ENCODE measurements at regions not wholly inside any gene's neighbourhood (a gene's known extent, or its start where the extent isn't known, plus 50 kb on each side); places are given as distances from the start of the nearest gene placed in this dataset.
"Not testable (repeated sequence)": the region's sequence is repeated elsewhere in the genome, so short reads cannot be mapped to it uniquely, and the experiment has no call there.

DNA sequence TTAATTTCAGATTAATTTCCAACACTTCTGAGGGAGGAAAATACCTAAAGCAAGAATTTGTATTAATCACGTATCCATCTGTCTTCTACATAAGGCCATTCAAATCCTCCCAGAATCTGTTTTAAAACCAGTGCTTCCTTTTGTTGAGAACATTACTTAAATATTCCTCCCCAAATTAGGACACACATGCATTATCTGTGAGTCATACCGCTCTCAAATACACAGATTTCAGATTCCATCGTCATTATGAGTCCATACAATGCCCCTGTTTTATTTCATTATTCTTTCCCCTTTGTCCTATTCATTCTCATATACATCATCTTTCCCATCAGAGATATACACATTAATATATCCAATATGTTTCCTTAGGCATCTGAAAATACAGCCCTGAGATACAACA is 57.3 kb upstream of the PRSS12 start:
- no peak overlapping the region for H3K27ac ChIP-seq (ENCODE audit: low read depth in 1 of 3, low read length in 2 of 3)
- H3K27me3 ChIP-seq (ENCODE audit: control insufficient read depth in 3 of 3, insufficient read depth in 3 of 3, low read length in 3 of 3) = no peaks in the 10 kb centered on the region
- no peaks in the 10 kb centered on the region for H3K9me3 ChIP-seq (ENCODE audit: control insufficient read depth in 2 of 2, insufficient read depth in 1 of 2, low read depth in 1 of 2, low read length in 1 of 2)
- no peaks in the 10 kb centered on the region for H3K4me1 ChIP-seq (ENCODE audit: control insufficient read depth in 3 of 3, insufficient read depth in 2 of 3, low read depth in 1 of 3, low read length in 2 of 3)
- DNase-seq (no peak), FAIRE-seq (no peak)
- H3K4me3 ChIP-seq (ENCODE audit: low read depth in 1 of 3, low read length in 3 of 3) = no peak overlapping the region
- H3K36me3 ChIP-seq (ENCODE audit: control insufficient read depth in 3 of 3, insufficient read depth in 2 of 3, low read depth in 1 of 3, low read length in 3 of 3) = no peaks in the 10 kb centered on the region
- 80 to 94% (median 82%) methylated on average over 3 of the region's 3 CpGs for WGBS, 3 donors

DNA sequence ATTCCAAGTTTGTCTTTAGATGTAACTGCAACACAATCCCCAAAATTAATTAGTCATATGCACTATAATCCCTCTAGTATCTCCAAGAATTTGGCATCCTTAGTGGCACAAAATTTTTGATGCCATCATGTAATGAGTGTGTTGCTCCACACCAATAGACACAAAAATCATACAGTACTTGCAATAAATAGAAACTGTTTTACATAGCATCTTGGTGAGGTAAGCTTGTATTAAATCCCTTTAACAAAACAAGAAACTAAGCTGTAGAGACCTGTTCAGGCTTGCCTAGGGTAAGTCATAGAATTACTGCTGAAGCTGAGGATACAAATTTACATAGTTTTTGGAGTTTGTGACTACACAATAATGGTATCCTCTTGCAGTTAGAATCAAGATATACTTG is 64.5 kb upstream of the PRSS12 start:
- FAIRE-seq (no peak), DNase-seq (no peak)
- no peaks in the 10 kb centered on the region for H3K36me3 ChIP-seq (ENCODE audit: control insufficient read depth in 3 of 3, insufficient read depth in 2 of 3, low read depth in 1 of 3, low read length in 3 of 3)
- no peak overlapping the region for H3K4me3 ChIP-seq (ENCODE audit: low read depth in 1 of 3, low read length in 3 of 3)
- no peak overlapping the region for H3K27ac ChIP-seq (ENCODE audit: low read depth in 1 of 3, low read length in 2 of 3)
- no peaks in the 10 kb centered on the region for H3K27me3 ChIP-seq (ENCODE audit: control insufficient read depth in 3 of 3, insufficient read depth in 3 of 3, low read length in 3 of 3)
- H3K4me1 ChIP-seq (ENCODE audit: control insufficient read depth in 3 of 3, insufficient read depth in 2 of 3, low read depth in 1 of 3, low read length in 2 of 3) = no peaks in the 10 kb centered on the region
- H3K9me3 ChIP-seq (ENCODE audit: control insufficient read depth in 2 of 2, insufficient read depth in 1 of 2, low read depth in 1 of 2, low read length in 1 of 2) = no peaks in the 10 kb centered on the region

DNA sequence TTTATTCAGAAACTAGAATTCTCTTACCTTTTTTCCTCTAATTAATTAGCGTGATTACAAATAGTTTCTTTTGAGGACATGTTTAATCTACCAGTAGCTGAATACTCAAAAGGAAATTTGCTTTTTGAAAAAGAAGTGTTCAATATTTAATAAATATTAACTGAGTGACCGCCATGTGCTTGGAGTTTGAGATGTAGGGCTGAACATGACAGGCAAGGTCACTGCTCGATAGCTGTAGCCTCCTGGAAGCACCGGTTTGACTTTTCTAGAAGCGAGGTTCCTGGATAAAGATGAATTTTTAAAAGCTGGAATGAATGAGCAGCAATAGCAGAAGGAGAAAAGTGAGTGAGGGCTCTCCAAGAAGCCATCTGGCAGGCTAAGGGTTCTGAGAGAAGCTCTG is 65.0 kb upstream of the PRSS12 start:
- not testable (repeated sequence) for H3K9me3 ChIP-seq (ENCODE audit: control insufficient read depth in 2 of 2, insufficient read depth in 1 of 2, low read depth in 1 of 2, low read length in 1 of 2); DNase-seq; H3K36me3 ChIP-seq (ENCODE audit: control insufficient read depth in 3 of 3, insufficient read depth in 2 of 3, low read depth in 1 of 3, low read length in 3 of 3); H3K27ac ChIP-seq (ENCODE audit: low read depth in 1 of 3, low read length in 2 of 3); H3K27me3 ChIP-seq (ENCODE audit: control insufficient read depth in 3 of 3, insufficient read depth in 3 of 3, low read length in 3 of 3); H3K4me1 ChIP-seq (ENCODE audit: control insufficient read depth in 3 of 3, insufficient read depth in 2 of 3, low read depth in 1 of 3, low read length in 2 of 3); H3K4me3 ChIP-seq (ENCODE audit: low read depth in 1 of 3, low read length in 3 of 3); FAIRE-seq
- WGBS, 3 donors = 75 to 80% (median 76%) methylated on average over 5 of the region's 5 CpGs

DNA sequence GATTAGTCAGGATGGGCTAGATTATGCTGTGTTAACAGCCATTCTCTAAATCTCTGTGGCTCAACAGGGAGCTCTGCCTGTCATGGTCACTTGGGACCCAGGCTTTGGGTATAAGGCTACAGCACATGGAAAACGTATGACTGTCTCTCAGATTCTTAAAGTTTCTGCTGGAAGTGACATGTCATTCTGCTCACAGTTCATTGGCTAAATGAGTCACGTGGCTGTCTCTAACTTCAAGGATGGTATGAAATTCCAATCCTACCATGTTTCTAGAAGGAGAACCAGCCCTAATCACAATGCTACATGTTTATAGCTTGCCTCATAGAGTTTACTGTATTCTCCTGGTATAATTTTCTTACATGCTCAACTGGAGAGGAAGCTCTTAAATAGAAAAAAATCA is 65.6 kb upstream of the PRSS12 start:
- WGBS, 3 donors = 64 to 80% (median 69%) methylated on average over 2 of the region's 2 CpGs
- H3K9me3 ChIP-seq (ENCODE audit: control insufficient read depth in 2 of 2, insufficient read depth in 1 of 2, low read depth in 1 of 2, low read length in 1 of 2); DNase-seq; H3K4me1 ChIP-seq (ENCODE audit: control insufficient read depth in 3 of 3, insufficient read depth in 2 of 3, low read depth in 1 of 3, low read length in 2 of 3); H3K27ac ChIP-seq (ENCODE audit: low read depth in 1 of 3, low read length in 2 of 3); FAIRE-seq; H3K27me3 ChIP-seq (ENCODE audit: control insufficient read depth in 3 of 3, insufficient read depth in 3 of 3, low read length in 3 of 3); H3K36me3 ChIP-seq (ENCODE audit: control insufficient read depth in 3 of 3, insufficient read depth in 2 of 3, low read depth in 1 of 3, low read length in 3 of 3); H3K4me3 ChIP-seq (ENCODE audit: low read depth in 1 of 3, low read length in 3 of 3): not testable (repeated sequence)

DNA sequence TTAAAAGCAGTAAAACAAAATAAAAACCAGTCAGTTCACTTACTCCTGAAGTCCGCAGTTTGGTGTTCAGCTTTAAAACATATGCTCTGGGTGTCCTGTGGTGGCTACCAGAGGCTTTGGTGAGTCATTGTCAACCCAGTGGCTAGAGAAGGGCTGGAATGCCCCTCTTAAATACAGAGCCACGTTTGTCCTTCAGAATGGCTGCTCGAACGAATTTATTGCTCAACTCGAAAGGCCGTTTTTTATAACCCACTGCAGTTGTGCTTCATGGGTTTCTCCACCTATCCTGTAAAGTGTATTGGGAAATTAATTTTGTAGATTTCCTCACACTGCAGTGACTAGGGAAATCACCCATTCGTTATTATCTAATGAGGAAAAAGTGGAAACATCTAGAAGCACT is 66.8 kb upstream of the PRSS12 start:
- not testable (repeated sequence) for H3K4me1 ChIP-seq (ENCODE audit: control insufficient read depth in 3 of 3, insufficient read depth in 2 of 3, low read depth in 1 of 3, low read length in 2 of 3); FAIRE-seq; H3K4me3 ChIP-seq (ENCODE audit: low read depth in 1 of 3, low read length in 3 of 3); DNase-seq; H3K9me3 ChIP-seq (ENCODE audit: control insufficient read depth in 2 of 2, insufficient read depth in 1 of 2, low read depth in 1 of 2, low read length in 1 of 2); H3K27me3 ChIP-seq (ENCODE audit: control insufficient read depth in 3 of 3, insufficient read depth in 3 of 3, low read length in 3 of 3); H3K36me3 ChIP-seq (ENCODE audit: control insufficient read depth in 3 of 3, insufficient read depth in 2 of 3, low read depth in 1 of 3, low read length in 3 of 3); H3K27ac ChIP-seq (ENCODE audit: low read depth in 1 of 3, low read length in 2 of 3)
- 39 to 69% (median 52%) methylated on average over 7 of the region's 7 CpGs for WGBS, 3 donors

DNA sequence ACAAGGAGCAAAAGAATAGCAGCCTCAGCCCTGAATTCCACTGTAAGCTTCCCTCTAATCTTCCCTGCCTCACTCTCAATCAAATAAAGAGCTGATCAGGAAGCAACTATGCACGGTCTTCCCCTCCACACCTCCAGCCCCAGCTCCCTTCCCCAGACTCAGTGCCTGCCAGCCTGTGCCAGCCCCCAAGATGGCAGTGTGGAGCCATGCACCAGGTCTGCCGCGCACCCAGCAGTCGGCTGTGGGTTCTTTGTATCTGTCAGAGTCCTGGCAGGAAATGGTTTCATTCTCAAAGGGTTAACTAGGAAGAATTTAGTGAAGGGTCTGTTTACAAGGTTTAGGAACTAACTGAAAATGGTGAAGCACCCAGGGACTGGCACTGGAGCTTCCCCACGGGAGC is 71.3 kb upstream of the PRSS12 start:
- not testable (repeated sequence) for H3K27ac ChIP-seq (ENCODE audit: low read depth in 1 of 3, low read length in 2 of 3); H3K36me3 ChIP-seq (ENCODE audit: control insufficient read depth in 3 of 3, insufficient read depth in 2 of 3, low read depth in 1 of 3, low read length in 3 of 3); FAIRE-seq; H3K4me3 ChIP-seq (ENCODE audit: low read depth in 1 of 3, low read length in 3 of 3); H3K4me1 ChIP-seq (ENCODE audit: control insufficient read depth in 3 of 3, insufficient read depth in 2 of 3, low read depth in 1 of 3, low read length in 2 of 3); H3K9me3 ChIP-seq (ENCODE audit: control insufficient read depth in 2 of 2, insufficient read depth in 1 of 2, low read depth in 1 of 2, low read length in 1 of 2); H3K27me3 ChIP-seq (ENCODE audit: control insufficient read depth in 3 of 3, insufficient read depth in 3 of 3, low read length in 3 of 3)
- 0 to 17% (median 6%) methylated on average over 4 to 5 of the region's 5 CpGs for WGBS, 3 donors
- peak; percentile 2 to 11 for DNase-seq

DNA sequence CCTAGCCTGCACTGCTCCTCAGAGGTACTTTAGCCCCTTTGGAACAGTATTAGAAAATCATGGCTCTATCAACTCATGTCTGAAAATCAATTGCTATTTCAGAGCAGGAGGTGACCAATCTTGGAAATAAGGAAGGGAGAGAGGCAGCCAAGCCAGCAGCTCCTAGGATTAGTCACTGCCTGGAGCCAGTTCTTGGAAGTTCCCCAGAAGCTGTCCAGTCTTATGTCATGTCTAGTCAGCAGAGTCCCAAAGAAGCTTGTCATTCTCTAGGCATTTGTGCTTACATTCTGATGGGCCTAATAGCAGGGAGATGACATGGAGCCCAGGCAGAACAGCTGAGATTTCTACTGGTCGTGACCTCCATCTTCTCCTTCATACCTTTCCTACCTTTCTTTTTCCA is 76.1 kb upstream of the PRSS12 start:
- WGBS, 3 donors = no CpG with 5 or more reads among the region's 1 CpG
- not testable (repeated sequence) for H3K27ac ChIP-seq (ENCODE audit: low read depth in 1 of 3, low read length in 2 of 3); FAIRE-seq; H3K27me3 ChIP-seq (ENCODE audit: control insufficient read depth in 3 of 3, insufficient read depth in 3 of 3, low read length in 3 of 3); DNase-seq; H3K4me1 ChIP-seq (ENCODE audit: control insufficient read depth in 3 of 3, insufficient read depth in 2 of 3, low read depth in 1 of 3, low read length in 2 of 3); H3K9me3 ChIP-seq (ENCODE audit: control insufficient read depth in 2 of 2, insufficient read depth in 1 of 2, low read depth in 1 of 2, low read length in 1 of 2); H3K36me3 ChIP-seq (ENCODE audit: control insufficient read depth in 3 of 3, insufficient read depth in 2 of 3, low read depth in 1 of 3, low read length in 3 of 3); H3K4me3 ChIP-seq (ENCODE audit: low read depth in 1 of 3, low read length in 3 of 3)

DNA sequence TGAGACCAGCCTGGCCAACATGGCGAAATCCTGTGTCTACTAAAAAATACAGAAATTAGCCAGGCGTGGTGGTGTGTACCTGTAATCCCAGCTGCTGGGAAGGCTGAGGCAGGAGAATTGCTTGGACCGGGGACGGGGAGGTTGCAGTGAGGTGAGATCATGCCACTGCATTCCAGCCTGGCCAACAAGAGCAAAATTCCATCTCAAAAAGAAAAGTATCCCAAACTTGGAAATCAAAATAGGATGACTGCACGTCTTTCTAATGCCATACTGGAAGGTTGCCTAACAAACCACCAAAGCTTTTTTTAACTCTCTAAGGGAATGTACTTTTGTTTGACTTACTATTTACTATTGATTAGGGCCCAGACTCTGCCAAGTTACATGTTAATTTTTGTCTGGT is 79.6 kb upstream of the PRSS12 start:
- H3K36me3 ChIP-seq (ENCODE audit: control insufficient read depth in 3 of 3, insufficient read depth in 2 of 3, low read depth in 1 of 3, low read length in 3 of 3); DNase-seq; H3K4me1 ChIP-seq (ENCODE audit: control insufficient read depth in 3 of 3, insufficient read depth in 2 of 3, low read depth in 1 of 3, low read length in 2 of 3): not testable (repeated sequence)

DNA sequence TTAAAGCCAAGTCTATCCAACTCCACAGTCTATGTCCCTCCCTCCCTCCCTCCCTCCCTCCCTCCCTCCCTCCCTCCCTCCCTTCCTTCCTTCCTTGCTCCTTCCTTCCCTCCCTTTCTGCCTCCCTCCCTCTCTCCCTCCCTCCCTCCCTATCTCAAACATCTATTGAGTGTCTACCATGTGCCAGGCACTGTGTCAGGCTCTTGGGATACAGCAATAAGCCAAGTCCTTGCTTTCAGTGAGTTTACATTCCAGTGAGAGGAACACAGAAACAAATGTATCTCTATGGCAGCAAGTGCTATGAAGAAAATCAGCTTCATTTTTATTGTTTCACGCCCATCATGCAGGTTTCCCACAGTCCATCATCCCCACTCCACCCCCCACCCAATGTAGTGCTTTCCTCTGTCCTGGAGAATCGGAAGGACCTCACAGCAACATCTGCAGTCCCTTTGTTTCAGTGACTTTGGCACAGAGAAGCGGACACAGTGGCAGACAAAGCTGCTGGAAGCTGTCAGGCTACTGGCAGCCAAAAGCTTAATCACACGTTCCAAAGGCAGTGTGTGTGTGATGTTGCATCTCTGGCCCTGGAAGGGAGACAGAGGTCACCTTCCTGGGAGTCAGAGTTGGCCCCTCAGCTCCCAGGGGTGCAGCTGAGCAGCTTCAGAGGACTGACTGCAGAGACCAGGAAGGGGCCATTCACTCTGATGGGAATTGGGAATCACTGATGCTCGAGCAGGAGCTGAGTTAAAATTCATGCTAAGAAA is 81.0 kb upstream of the PRSS12 start:
- FAIRE-seq; DNase-seq; H3K27ac ChIP-seq (ENCODE audit: low read depth in 1 of 3, low read length in 2 of 3); H3K9me3 ChIP-seq (ENCODE audit: control insufficient read depth in 2 of 2, insufficient read depth in 1 of 2, low read depth in 1 of 2, low read length in 1 of 2); H3K36me3 ChIP-seq (ENCODE audit: control insufficient read depth in 3 of 3, insufficient read depth in 2 of 3, low read depth in 1 of 3, low read length in 3 of 3); H3K4me3 ChIP-seq (ENCODE audit: low read depth in 1 of 3, low read length in 3 of 3); H3K4me1 ChIP-seq (ENCODE audit: control insufficient read depth in 3 of 3, insufficient read depth in 2 of 3, low read depth in 1 of 3, low read length in 2 of 3); H3K27me3 ChIP-seq (ENCODE audit: control insufficient read depth in 3 of 3, insufficient read depth in 3 of 3, low read length in 3 of 3): not testable (repeated sequence)
- 51 to 59% (median 51%) methylated on average over 3 to 5 of the region's 5 CpGs for WGBS, 3 donors

More for the DNA sequence above, 79.6 kb upstream of the PRSS12 start:
- WGBS, 3 donors = 54 to 76% (median 71%) methylated on average over 3 to 5 of the region's 5 CpGs
- not testable (repeated sequence) for FAIRE-seq; H3K27me3 ChIP-seq (ENCODE audit: control insufficient read depth in 3 of 3, insufficient read depth in 3 of 3, low read length in 3 of 3); H3K4me3 ChIP-seq (ENCODE audit: low read depth in 1 of 3, low read length in 3 of 3); H3K27ac ChIP-seq (ENCODE audit: low read depth in 1 of 3, low read length in 2 of 3); H3K9me3 ChIP-seq (ENCODE audit: control insufficient read depth in 2 of 2, insufficient read depth in 1 of 2, low read depth in 1 of 2, low read length in 1 of 2)
